HG03439 (cell line): ENCODE measurements at regions not wholly inside any gene's neighbourhood (a gene's known extent, or its start where the extent isn't known, plus 50 kb on each side); places are given as distances from the start of the nearest gene placed in this dataset.

ENCODE experiments used
- ATAC-seq: cut with Tn5 transposase; IDR thresholded peaks from one replicate; pipeline ENCODE4 v1.9.1; 2021; ENCODE audit warnings: mild to moderate bottlenecking, moderate library complexity; ENCODE audit not compliant: unreplicated experiment

GRCh38 chr4:132958457-132959263 lies 190.4 kb upstream of the PCDH10 start:
- no peak for ATAC-seq

GRCh38 chr4:132981611-132982010 lies 167.5 kb upstream of the PCDH10 start:
- no peak for ATAC-seq

- no peak for ATAC-seq
Measured at GRCh38 chr4:132982151-132982550, 166.9 kb upstream of the PCDH10 start.

- no peak for ATAC-seq
Measured at GRCh38 chr4:132991111-132991510, 158.0 kb upstream of the PCDH10 start.

- no peak for ATAC-seq
Measured at GRCh38 chr4:132992686-132993085, 156.4 kb upstream of the PCDH10 start.

- no peak for ATAC-seq
Measured at GRCh38 chr4:132998585-132999230, 150.4 kb upstream of the PCDH10 start.

- ATAC-seq = no peak
Measured at GRCh38 chr4:133000012-133000411, 149.1 kb upstream of the PCDH10 start.

GRCh38 chr4:133003169-133003568 lies 145.9 kb upstream of the PCDH10 start:
- ATAC-seq = no peak

GRCh38 chr4:133014473-133015135 lies 134.5 kb upstream of the PCDH10 start:
- no peak for ATAC-seq

GRCh38 chr4:133045288-133045687 lies 103.8 kb upstream of the PCDH10 start:
- no peak for ATAC-seq

- ATAC-seq = no peak
Measured at GRCh38 chr4:133046156-133046555, 102.9 kb upstream of the PCDH10 start.

GRCh38 chr4:133058701-133059100 lies 90.4 kb upstream of the PCDH10 start:
- no peak for ATAC-seq

- no peak for ATAC-seq
Measured at GRCh38 chr4:133059117-133059516, 90.0 kb upstream of the PCDH10 start.

- ATAC-seq = no peak
Measured at GRCh38 chr4:133062851-133063250, 86.2 kb upstream of the PCDH10 start.

- no peak for ATAC-seq
Measured at GRCh38 chr4:133068083-133068482, 81.0 kb upstream of the PCDH10 start.

GRCh38 chr4:133081246-133081645 lies 67.8 kb upstream of the PCDH10 start:
- ATAC-seq = no peak

- ATAC-seq = no peak
Measured at GRCh38 chr4:133084421-133084820, 64.7 kb upstream of the PCDH10 start.

- no peak for ATAC-seq
Measured at GRCh38 chr4:133095591-133095990, 53.5 kb upstream of the PCDH10 start.

- no peak for ATAC-seq
Measured at GRCh38 chr4:133096972-133097371, 52.1 kb upstream of the PCDH10 start.
